ENCODE measurements at regions not wholly inside any gene's neighbourhood (a gene's known extent, or its start where the extent isn't known, plus 50 kb on each side); places are given as distances from the start of the nearest gene placed in this dataset.
"Not testable (repeated sequence)": the region's sequence is repeated elsewhere in the genome, so short reads cannot be mapped to it uniquely, and the experiment has no call there.

GRCh38 chr18:5004031-5004820 is 192.8 kb downstream of the AKAIN1 start:
- not testable (repeated sequence) for TF ChIP-seq CTCF (IDR thresholded peaks at IDR 0.05; ENCODE audit: low read depth, low read length, missing input control); YY1 (IDR thresholded peaks at IDR 0.05); JUND (IDR thresholded peaks at IDR 0.05); RXRA (IDR thresholded peaks at IDR 0.05); MAX (IDR thresholded peaks at IDR 0.05); FOXA1 (IDR thresholded peaks at IDR 0.05); GABPA (IDR thresholded peaks at IDR 0.05 in 1 of 2, conservative IDR thresholded peaks at IDR 0.05 in 1 of 2)

Measured in liver (tissue), 3 donors.